ENCODE measurements at regions not wholly inside any gene's neighbourhood (a gene's known extent, or its start where the extent isn't known, plus 50 kb on each side); places are given as distances from the start of the nearest gene placed in this dataset.

GRCh38 chr3:10707400-10708215 lies 108.4 kb upstream of the SLC6A11 start:
- Histone ChIP-seq H3K27me3 (peaks cover 28 to 78% (median 53%) of the 10 kb centered on the region in 3 donors), H3K4me1 (peaks cover 0 to 13% (median 9%) of the 10 kb centered on the region in 4 donors), H3K4me3 (peak overlapping the region in 2 of 4 donors; percentile 30 to 40), H3K27ac (no peak overlapping the region), H3K36me3 (no peaks in the 10 kb centered on the region), H3K9me3 (no peaks in the 10 kb centered on the region)
- 2 to 4% methylated on average over 93 of the region's 93 CpGs for WGBS, 2 donors
- DNase-seq = no peak
- intact Hi-C loops (cut with DNase I) = no loop called here
- TF ChIP-seq POLR2AphosphoS5 (IDR thresholded peaks at IDR 0.05) (no peak), EP300 (IDR thresholded peaks at IDR 0.05) (no peak), POLR2A (IDR thresholded peaks at IDR 0.05) (no peak), CTCF (IDR thresholded peaks at IDR 0.05) (no peak)

GRCh38 chr3:10708216-10708893 lies 107.7 kb upstream of the SLC6A11 start:
- TF ChIP-seq POLR2AphosphoS5 (IDR thresholded peaks at IDR 0.05) = no peak
- no peak for TF ChIP-seq CTCF (IDR thresholded peaks at IDR 0.05)
- TF ChIP-seq POLR2A (IDR thresholded peaks at IDR 0.05) = no peak
- no peak for TF ChIP-seq EP300 (IDR thresholded peaks at IDR 0.05)
- Histone ChIP-seq H3K27me3 (peaks cover 28 to 76% (median 45%) of the 10 kb centered on the region in 3 donors), H3K9me3 (no peaks in the 10 kb centered on the region), H3K36me3 (no peaks in the 10 kb centered on the region), H3K4me1 (peaks cover 0 to 13% (median 9%) of the 10 kb centered on the region in 4 donors), H3K27ac (no peak overlapping the region), H3K4me3 (no peak overlapping the region)
- WGBS, 2 donors = 18 to 19% methylated on average over 25 of the region's 25 CpGs
- no peak for DNase-seq
- intact Hi-C loops (cut with DNase I) = no loop called here

GRCh38 chr3:10709110-10709781 lies 106.8 kb upstream of the SLC6A11 start:
- 71 to 80% methylated on average over 9 of the region's 9 CpGs for WGBS, 2 donors
- no peak overlapping the region for H3K27ac ChIP-seq
- no peak for TF ChIP-seq POLR2AphosphoS5 (IDR thresholded peaks at IDR 0.05)
- no peak for DNase-seq
- H3K4me1 ChIP-seq = peaks cover 0 to 13% (median 9%) of the 10 kb centered on the region in 4 donors
- H3K4me3 ChIP-seq = no peak overlapping the region
- intact Hi-C loops (cut with DNase I) = no loop called here
- H3K27me3 ChIP-seq = peaks cover 23 to 67% (median 36%) of the 10 kb centered on the region in 3 donors
- H3K9me3 ChIP-seq = no peaks in the 10 kb centered on the region
- H3K36me3 ChIP-seq = no peaks in the 10 kb centered on the region

GRCh38 chr3:10712121-10712520 lies 103.9 kb upstream of the SLC6A11 start:
- no peak for DNase-seq
- intact Hi-C loops (cut with DNase I) = no loop called here
- 70% methylated on average over 6 of the region's 6 CpGs for WGBS, 2 donors
- Histone ChIP-seq H3K36me3 (no peaks in the 10 kb centered on the region), H3K27me3 (peaks cover 6 to 38% (median 14%) of the 10 kb centered on the region in 3 donors), H3K4me1 (peaks cover 0 to 11% (median 6%) of the 10 kb centered on the region in 4 donors), H3K27ac (no peak overlapping the region), H3K9me3 (no peaks in the 10 kb centered on the region), H3K4me3 (no peak overlapping the region)
- TF ChIP-seq EP300 (IDR thresholded peaks at IDR 0.05) (no peak), CTCF (IDR thresholded peaks at IDR 0.05) (no peak), POLR2A (IDR thresholded peaks at IDR 0.05) (no peak), POLR2AphosphoS5 (IDR thresholded peaks at IDR 0.05) (no peak)

GRCh38 chr3:10713656-10714055 lies 102.4 kb upstream of the SLC6A11 start:
- TF ChIP-seq CTCF (IDR thresholded peaks at IDR 0.05) (no peak), EP300 (IDR thresholded peaks at IDR 0.05) (no peak), POLR2A (IDR thresholded peaks at IDR 0.05) (no peak), POLR2AphosphoS5 (IDR thresholded peaks at IDR 0.05) (no peak)
- peaks cover 0 to 24% (median 1%) of the 10 kb centered on the region in 3 donors for H3K27me3 ChIP-seq
- intact Hi-C loops (cut with DNase I) = no loop called here
- H3K4me1 ChIP-seq = no peaks in the 10 kb centered on the region
- H3K4me3 ChIP-seq = no peak overlapping the region
- peak; percentile 46 for DNase-seq
- no peak overlapping the region for H3K27ac ChIP-seq
- no peaks in the 10 kb centered on the region for H3K36me3 ChIP-seq
- no peaks in the 10 kb centered on the region for H3K9me3 ChIP-seq
- 54 to 63% methylated on average over 6 of the region's 6 CpGs for WGBS, 2 donors
